WI38 (cell line): ENCODE measurements at regions not wholly inside any gene's neighbourhood (a gene's known extent, or its start where the extent isn't known, plus 50 kb on each side); places are given as distances from the start of the nearest gene placed in this dataset.

ENCODE experiments used
- H3K4me3 ChIP-seq: 2 replicates; pipeline ENCODE4 v1.5.1; 2011; ENCODE audit warnings: low read depth, mild to moderate bottlenecking, control low read depth, low read length
- TF ChIP-seq, protein P1 (sequence below): IDR thresholded peaks from 2 replicates; pipeline ENCODE4 v1.5.1; 2012; ENCODE audit warnings: low read depth, mild to moderate bottlenecking, control low read depth, low read length

GRCh38 chr6:19160081-19160730 lies 677.0 kb upstream of the ID4 start:
- TF ChIP-seq, protein P1, sequence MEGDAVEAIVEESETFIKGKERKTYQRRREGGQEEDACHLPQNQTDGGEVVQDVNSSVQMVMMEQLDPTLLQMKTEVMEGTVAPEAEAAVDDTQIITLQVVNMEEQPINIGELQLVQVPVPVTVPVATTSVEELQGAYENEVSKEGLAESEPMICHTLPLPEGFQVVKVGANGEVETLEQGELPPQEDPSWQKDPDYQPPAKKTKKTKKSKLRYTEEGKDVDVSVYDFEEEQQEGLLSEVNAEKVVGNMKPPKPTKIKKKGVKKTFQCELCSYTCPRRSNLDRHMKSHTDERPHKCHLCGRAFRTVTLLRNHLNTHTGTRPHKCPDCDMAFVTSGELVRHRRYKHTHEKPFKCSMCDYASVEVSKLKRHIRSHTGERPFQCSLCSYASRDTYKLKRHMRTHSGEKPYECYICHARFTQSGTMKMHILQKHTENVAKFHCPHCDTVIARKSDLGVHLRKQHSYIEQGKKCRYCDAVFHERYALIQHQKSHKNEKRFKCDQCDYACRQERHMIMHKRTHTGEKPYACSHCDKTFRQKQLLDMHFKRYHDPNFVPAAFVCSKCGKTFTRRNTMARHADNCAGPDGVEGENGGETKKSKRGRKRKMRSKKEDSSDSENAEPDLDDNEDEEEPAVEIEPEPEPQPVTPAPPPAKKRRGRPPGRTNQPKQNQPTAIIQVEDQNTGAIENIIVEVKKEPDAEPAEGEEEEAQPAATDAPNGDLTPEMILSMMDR, result no peak

GRCh38 chr6:19167251-19167650 lies 669.9 kb upstream of the ID4 start:
- TF ChIP-seq, protein P1, result no peak
- H3K4me3 ChIP-seq, result no peak overlapping the region

More at GRCh38 chr6:19160081-19160730, 677.0 kb upstream of the ID4 start:
- H3K4me3 ChIP-seq, result no peak overlapping the region

DNA sequence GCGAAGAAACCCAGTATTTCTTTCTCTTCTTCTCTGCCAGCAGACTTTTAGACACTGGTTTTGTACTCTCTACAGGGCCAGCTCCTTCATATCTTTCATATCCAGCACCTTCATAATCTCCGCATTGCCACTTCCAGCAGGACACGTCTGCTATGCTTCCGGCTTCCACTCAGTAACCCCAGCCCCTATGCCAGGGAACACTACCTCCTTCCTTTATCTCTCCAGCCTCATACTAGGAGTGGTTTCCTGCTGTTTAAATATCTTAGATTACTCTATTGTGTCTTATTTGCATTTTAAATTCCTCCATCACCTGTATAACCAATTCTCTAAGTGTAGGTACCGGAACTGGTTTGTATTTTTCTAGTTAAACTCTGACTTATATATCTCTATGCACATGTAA lies 667.8 kb upstream of the ID4 start:
- H3K4me3 ChIP-seq, result no peak overlapping the region
- TF ChIP-seq, protein P1, result no peak

- TF ChIP-seq, protein P1, result no peak
- H3K4me3 ChIP-seq, result no peak overlapping the region
Measured at GRCh38 chr6:19175023-19175422, 662.1 kb upstream of the ID4 start.

DNA sequence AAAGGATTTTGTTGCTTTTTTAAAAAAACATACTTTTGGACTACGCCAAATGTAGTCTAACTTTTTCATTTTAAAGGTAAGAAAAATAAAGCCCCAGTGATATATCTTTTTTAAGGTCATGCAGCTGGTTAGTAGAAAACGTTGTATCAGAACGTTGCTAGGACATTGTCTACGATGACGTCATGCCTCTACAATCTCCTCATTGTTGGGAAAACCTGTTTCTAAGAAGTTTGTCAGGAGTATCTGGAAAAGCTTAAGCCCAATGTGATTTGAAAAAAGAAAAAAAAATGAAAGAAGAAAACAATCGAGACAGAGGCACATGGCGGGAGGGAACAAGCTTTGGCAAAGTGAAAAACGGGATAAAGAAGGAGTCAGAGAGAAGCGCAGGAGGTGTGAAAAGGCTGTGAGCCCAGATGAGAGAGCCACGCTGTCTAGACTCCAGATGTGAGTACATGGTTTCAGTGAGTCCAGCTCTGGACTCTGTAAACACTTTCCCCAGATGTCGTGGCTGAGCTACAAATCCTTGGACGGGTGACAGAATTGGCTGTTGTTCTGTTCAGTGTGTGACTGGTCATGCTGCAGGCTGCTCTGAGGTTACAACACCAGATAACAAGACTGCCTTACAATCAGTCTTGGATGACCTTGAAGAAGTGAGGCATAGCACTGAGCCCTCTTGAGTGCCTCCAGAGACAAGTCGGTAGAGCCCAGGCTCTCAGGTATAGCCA lies 656.7 kb upstream of the ID4 start:
- no peak overlapping the region for H3K4me3 ChIP-seq

GRCh38 chr6:19181211-19181610 lies 656.0 kb upstream of the ID4 start:
- no peak overlapping the region for H3K4me3 ChIP-seq
- TF ChIP-seq, protein P1, result no peak

More for the DNA sequence above, 656.7 kb upstream of the ID4 start:
- TF ChIP-seq, protein P1, result no peak

DNA sequence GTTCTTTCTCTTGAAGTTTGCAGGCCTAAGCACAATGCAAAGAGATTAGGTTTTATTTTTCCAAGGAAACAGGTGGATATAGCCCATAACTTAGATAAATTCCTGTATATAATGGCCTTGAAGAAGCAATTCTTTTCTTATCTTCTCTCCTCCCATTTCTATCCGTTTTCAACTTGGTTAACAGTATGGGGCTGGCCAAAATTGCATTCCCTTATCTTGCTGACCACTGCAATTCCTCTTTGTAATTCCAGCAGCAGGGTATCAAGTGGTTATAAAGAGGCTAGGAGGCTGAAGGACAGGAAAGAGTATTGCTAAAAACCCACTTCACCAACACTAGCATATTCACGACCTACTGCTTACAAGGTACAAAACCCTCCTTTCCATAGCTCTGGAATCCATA lies 643.5 kb upstream of the ID4 start:
- TF ChIP-seq, protein P1, result no peak
- H3K4me3 ChIP-seq, result no peak overlapping the region
